BLaER1 treated with 17β-estradiol and CSF1 and Interleukin-3, amounts not matched to agents 10 nM and 100 nM (cell line): ENCODE measurements at regions not wholly inside any gene's neighbourhood (a gene's known extent, or its start where the extent isn't known, plus 50 kb on each side); places are given as distances from the start of the nearest gene placed in this dataset.
"Not testable (repeated sequence)": the region's sequence is repeated elsewhere in the genome, so short reads cannot be mapped to it uniquely, and the experiment has no call there.

Source experiments
- H3K27ac ChIP-seq, 11 experiments: shearing (Covaris generic); formaldehyde crosslinking; 2 replicates each; pipeline ENCODE4 v1.8.1; 2022
- H3K27me3 ChIP-seq, 11 experiments: shearing (Covaris generic); formaldehyde crosslinking; 2 replicates each; pipeline ENCODE4 v1.8.1; 2022
- H3K36me3 ChIP-seq, 11 experiments: shearing (Covaris generic); formaldehyde crosslinking; 2 replicates each; pipeline ENCODE4 v1.8.1; 2022
- H3K4me1 ChIP-seq, 10 experiments: shearing (Covaris generic); formaldehyde crosslinking; 2 replicates each; pipeline ENCODE4 v1.8.1; 2022
- H3K4me2 ChIP-seq, 11 experiments: shearing (Covaris generic); formaldehyde crosslinking; 2 replicates each; pipeline ENCODE4 v1.8.1; 2022
- H3K4me3 ChIP-seq, 10 experiments: shearing (Covaris generic); formaldehyde crosslinking; 2 replicates each; pipeline ENCODE4 v1.8.1; 2022
- H3K9ac ChIP-seq, 11 experiments: shearing (Covaris generic); formaldehyde crosslinking; 2 replicates each; pipeline ENCODE4 v1.8.1; 2022
- H3K9me3 ChIP-seq, 11 experiments: shearing (Covaris generic); formaldehyde crosslinking; replicated peaks in 1 of 11; 2 replicates each; pipeline ENCODE4 v1.8.1; 2022
- H4K20me1 ChIP-seq, 11 experiments: shearing (Covaris generic); formaldehyde crosslinking; 2 replicates each; pipeline ENCODE4 v1.8.1; 2022
- Cebpa-rat ChIP-seq, 11 experiments: shearing (Covaris generic); IDR thresholded peaks; 2 replicates each; pipeline ENCODE4 v1.8.1; 2022

DNA sequence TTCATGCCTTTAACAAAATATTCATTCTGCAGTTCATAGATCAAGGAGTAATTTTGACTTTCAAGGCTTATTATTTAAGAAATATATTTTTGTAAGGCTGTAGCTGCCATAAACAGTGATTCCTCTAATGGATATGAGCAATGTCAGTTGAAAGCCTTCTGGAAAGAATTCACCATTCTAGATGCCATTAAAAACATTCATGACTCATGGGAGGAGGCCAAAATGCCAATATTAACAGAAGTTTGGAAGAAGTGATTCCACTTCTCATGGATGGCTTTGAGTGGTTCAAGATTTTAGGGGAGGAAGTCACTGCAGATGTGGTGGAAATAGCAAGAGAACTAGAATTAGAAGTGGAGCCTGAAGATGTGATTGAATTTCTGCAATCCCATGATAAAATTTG is 229.1 kb downstream of the DEPDC1B start:
- peaks cover 10 to 23% (median 21%) of the 10 kb centered on the region in 11 experiments; a peak in 19 of 22 replicates for H3K9me3 ChIP-seq
- H3K4me3 ChIP-seq, result no peak overlapping the region
- no peak for TF ChIP-seq Cebpa-rat (IDR thresholded peaks at IDR 0.05)
- H3K9ac ChIP-seq, result no peak overlapping the region
- H3K27me3 ChIP-seq, result no peaks in the 10 kb centered on the region
- no peaks in the 10 kb centered on the region for H4K20me1 ChIP-seq
- no peaks in the 10 kb centered on the region for H3K4me1 ChIP-seq
- H3K4me2 ChIP-seq, result no peak overlapping the region
- H3K36me3 ChIP-seq, result no peaks in the 10 kb centered on the region; a peak in 1 of 22 replicates
- H3K27ac ChIP-seq, result no peak overlapping the region

DNA sequence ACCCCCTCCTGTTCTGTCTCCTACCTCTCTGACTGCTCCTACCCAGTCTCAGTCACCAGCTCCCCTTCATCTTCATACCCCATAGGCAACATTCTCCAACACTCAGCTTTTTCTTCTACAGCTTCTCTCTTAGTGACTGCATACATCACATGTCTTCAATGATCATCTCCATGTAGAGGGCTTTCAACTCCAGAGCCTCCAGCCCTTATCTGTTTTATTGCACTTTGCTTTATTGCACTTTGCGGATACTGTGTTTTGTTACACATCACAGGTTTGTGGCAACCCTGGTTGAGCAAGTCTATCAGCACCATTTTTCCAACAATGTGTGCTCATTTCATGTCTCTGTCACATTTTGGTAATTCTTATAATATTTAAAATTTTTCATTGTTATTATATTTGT is 230.7 kb downstream of the DEPDC1B start:
- Histone ChIP-seq H4K20me1 (no peaks in the 10 kb centered on the region), H3K36me3 (no peaks in the 10 kb centered on the region; a peak in 1 of 22 replicates), H3K4me3 (no peak overlapping the region), H3K4me2 (no peak overlapping the region), H3K27ac (no peak overlapping the region), H3K9ac (no peak overlapping the region), H3K27me3 (no peaks in the 10 kb centered on the region), H3K9me3 (peaks cover 10 to 23% (median 21%) of the 10 kb centered on the region in 11 experiments; a peak in 19 of 22 replicates), H3K4me1 (peaks cover 0 to 6% (median 0%) of the 10 kb centered on the region in 10 experiments; a peak in 4 of 20 replicates)
- TF ChIP-seq Cebpa-rat (IDR thresholded peaks at IDR 0.05), result no peak

GRCh38 chr5:60463179-60463868 is 236.6 kb downstream of the DEPDC1B start:
- peak overlapping the region in 1 of 11 experiments; percentile 13; a peak in 2 of 22 replicates for H3K27ac ChIP-seq
- peak overlapping the region in 2 of 11 experiments; percentile 37 to 61; a peak in 4 of 22 replicates for H3K4me2 ChIP-seq
- H4K20me1 ChIP-seq, result no peaks in the 10 kb centered on the region

DNA sequence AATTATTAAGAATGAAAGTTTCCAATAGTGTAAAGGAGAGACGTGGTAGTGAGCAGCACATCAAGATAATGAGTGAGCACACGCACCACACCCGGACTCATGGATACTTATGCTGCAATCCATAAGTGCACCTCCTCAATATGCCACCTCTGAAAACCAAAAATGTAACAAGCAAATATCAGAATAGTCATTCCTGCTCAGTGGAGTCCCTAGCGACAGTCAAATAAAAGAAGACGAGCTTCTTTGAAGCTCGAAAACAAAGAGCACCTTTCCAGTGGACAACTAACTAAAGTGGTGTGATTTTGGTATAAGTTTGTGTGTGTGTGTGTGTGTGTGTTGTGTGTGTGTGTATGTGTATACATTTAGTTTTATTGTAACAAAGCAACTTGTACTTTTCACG is 241.3 kb downstream of the DEPDC1B start:
- no peaks in the 10 kb centered on the region for H3K36me3 ChIP-seq
- TF ChIP-seq Cebpa-rat (IDR thresholded peaks at IDR 0.05), result no peak
- H3K4me3 ChIP-seq, result no peak overlapping the region
- H3K27ac ChIP-seq, result no peak overlapping the region
- H3K9me3 ChIP-seq, result no peaks in the 10 kb centered on the region; a peak in 1 of 22 replicates
- H3K27me3 ChIP-seq, result no peaks in the 10 kb centered on the region
- H3K9ac ChIP-seq, result no peak overlapping the region
- H3K4me2 ChIP-seq, result no peak overlapping the region
- peaks cover 0 to 7% (median 0%) of the 10 kb centered on the region in 10 experiments; a peak in 4 of 20 replicates for H3K4me1 ChIP-seq
- no peaks in the 10 kb centered on the region for H4K20me1 ChIP-seq

More at GRCh38 chr5:60463179-60463868, 236.6 kb downstream of the DEPDC1B start:
- no peaks in the 10 kb centered on the region for H3K27me3 ChIP-seq
- no peak overlapping the region for H3K4me3 ChIP-seq
- H3K4me1 ChIP-seq, result peaks cover 0 to 20% (median 0%) of the 10 kb centered on the region in 10 experiments; a peak in 4 of 20 replicates
- TF ChIP-seq Cebpa-rat (IDR thresholded peaks at IDR 0.05), result no peak
- no peaks in the 10 kb centered on the region for H3K36me3 ChIP-seq
- H3K9me3 ChIP-seq, result no peaks in the 10 kb centered on the region
- no peak overlapping the region for H3K9ac ChIP-seq

- H3K4me3 ChIP-seq, result no peak overlapping the region
- H3K9me3 ChIP-seq, result no peaks in the 10 kb centered on the region; a peak in 1 of 22 replicates
- H3K36me3 ChIP-seq, result no peaks in the 10 kb centered on the region
- TF ChIP-seq Cebpa-rat (IDR thresholded peaks at IDR 0.05), result no peak
- H4K20me1 ChIP-seq, result no peaks in the 10 kb centered on the region
- no peak overlapping the region for H3K9ac ChIP-seq
- no peaks in the 10 kb centered on the region for H3K27me3 ChIP-seq
- H3K27ac ChIP-seq, result no peak overlapping the region
- H3K4me1 ChIP-seq, result no peaks in the 10 kb centered on the region
- no peak overlapping the region for H3K4me2 ChIP-seq
These were observed 242.7 kb downstream of the DEPDC1B start for GRCh38 chr5:60457233-60457632.

DNA sequence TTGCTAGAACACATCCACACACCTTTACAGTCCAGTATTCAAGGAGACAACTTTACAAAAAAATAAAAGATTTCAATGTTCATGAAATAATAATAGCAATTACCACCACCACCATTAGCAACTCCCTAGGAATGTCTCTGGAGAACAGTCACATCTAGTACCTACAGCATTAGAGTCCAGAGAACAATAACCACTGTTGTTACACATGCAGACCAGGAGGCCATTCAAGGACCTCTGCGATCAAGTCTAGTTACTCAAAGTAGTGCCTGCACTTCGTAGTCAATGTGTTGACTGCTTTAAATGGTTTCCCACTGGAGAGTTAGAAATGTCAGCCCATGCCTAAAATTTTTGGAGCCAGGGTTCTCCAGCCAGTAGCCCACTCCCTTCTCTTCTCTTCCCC is 244.4 kb downstream of the DEPDC1B start:
- H3K27ac ChIP-seq, result no peak overlapping the region
- no peaks in the 10 kb centered on the region for H3K36me3 ChIP-seq
- no peaks in the 10 kb centered on the region; a peak in 1 of 22 replicates for H3K9me3 ChIP-seq
- H3K4me2 ChIP-seq, result no peak overlapping the region
- H4K20me1 ChIP-seq, result no peaks in the 10 kb centered on the region
- H3K4me1 ChIP-seq, result no peaks in the 10 kb centered on the region
- H3K27me3 ChIP-seq, result no peaks in the 10 kb centered on the region
- no peak overlapping the region for H3K9ac ChIP-seq
- TF ChIP-seq Cebpa-rat (IDR thresholded peaks at IDR 0.05), result no peak
- no peak overlapping the region for H3K4me3 ChIP-seq

GRCh38 chr5:60454277-60454676 is 245.7 kb downstream of the DEPDC1B start:
- not testable (repeated sequence) for H3K27ac ChIP-seq, H3K4me2 ChIP-seq, H3K4me1 ChIP-seq, H4K20me1 ChIP-seq, H3K9me3 ChIP-seq, H3K27me3 ChIP-seq, H3K36me3 ChIP-seq, H3K4me3 ChIP-seq, H3K9ac ChIP-seq

DNA sequence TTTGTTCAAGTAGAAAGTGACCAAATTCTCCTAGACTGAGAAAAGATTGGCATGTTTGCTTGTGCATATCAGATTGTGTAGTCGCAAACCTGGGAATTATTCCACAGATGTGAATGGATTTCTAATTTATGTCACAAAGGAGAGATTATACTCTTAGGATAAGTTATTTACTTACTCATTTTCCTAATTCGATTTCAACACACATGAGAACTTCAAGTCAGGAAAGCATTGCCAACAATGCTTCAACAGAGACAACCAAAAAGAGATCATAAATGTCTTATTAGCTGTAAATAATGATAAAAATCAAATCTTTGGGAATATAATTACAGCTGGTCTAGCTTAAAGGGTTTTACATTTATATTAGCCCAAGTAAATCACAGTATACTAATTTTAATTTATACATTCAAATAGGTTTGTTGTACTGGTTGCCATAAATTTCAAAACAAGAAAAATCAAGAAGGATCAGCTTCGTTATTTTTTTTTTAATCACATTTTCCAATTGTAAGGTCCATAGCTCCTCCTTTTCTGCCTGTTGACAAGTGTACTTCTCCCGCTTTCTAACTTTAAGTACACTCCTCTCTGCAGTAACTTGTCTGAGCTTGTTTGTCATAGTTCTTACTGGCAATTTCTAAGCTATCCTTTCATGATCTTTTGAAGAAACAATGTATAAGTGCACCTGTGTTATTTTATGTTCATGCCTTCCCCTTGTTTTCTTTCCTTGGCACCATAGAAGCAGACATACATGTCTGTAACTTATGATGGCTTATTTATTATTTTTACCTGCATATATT is 246.6 kb downstream of the DEPDC1B start:
- Histone ChIP-seq H3K36me3 (no peaks in the 10 kb centered on the region), H3K27me3 (no peaks in the 10 kb centered on the region), H3K9ac (no peak overlapping the region), H3K9me3 (no peaks in the 10 kb centered on the region; a peak in 1 of 22 replicates), H3K4me1 (no peaks in the 10 kb centered on the region), H3K27ac (no peak overlapping the region), H3K4me3 (no peak overlapping the region), H4K20me1 (no peaks in the 10 kb centered on the region), H3K4me2 (no peak overlapping the region)
- no peak for TF ChIP-seq Cebpa-rat (IDR thresholded peaks at IDR 0.05)

GRCh38 chr5:60448600-60448999 is 251.4 kb downstream of the DEPDC1B start:
- no peaks in the 10 kb centered on the region for H3K9me3 ChIP-seq
- no peaks in the 10 kb centered on the region for H4K20me1 ChIP-seq
- H3K9ac ChIP-seq, result no peak overlapping the region
- H3K27me3 ChIP-seq, result no peaks in the 10 kb centered on the region
- no peak for TF ChIP-seq Cebpa-rat (IDR thresholded peaks at IDR 0.05)
- H3K4me3 ChIP-seq, result no peak overlapping the region
- no peaks in the 10 kb centered on the region for H3K4me1 ChIP-seq
- no peak overlapping the region for H3K27ac ChIP-seq
- no peaks in the 10 kb centered on the region for H3K36me3 ChIP-seq
- no peak overlapping the region for H3K4me2 ChIP-seq
